CD8-positive, alpha-beta memory T cell (primary cell): ENCODE measurements at regions not wholly inside any gene's neighbourhood (a gene's known extent, or its start where the extent isn't known, plus 50 kb on each side); places are given as distances from the start of the nearest gene placed in this dataset.
A peak's percentile ranks its signal among the peaks of the same experiment; 100 is the strongest.
"Not testable (repeated sequence)": the region's sequence is repeated elsewhere in the genome, so short reads cannot be mapped to it uniquely, and the experiment has no call there.

ENCODE experiments used
- CTCF ChIA-PET: fragments of 350-600 bp; sonication (Branson Sonifier 250); formaldehyde crosslinking; loops from one replicate; lab custom pipeline; 2021; ENCODE audit warnings: antibody characterized with exemption; lab: Charles Lee
- POLR2A ChIA-PET: fragments of 350-600 bp; sonication (Branson Sonifier 250); formaldehyde crosslinking; loops from one replicate; lab custom pipeline; 2021; ENCODE audit warnings: antibody characterized with exemption; lab: Charles Lee
- DNase-seq, 5 donors: peaks; one replicate each; pipeline versions ENCODE4 v3.0.0 to v3.0.0-alpha.2; 2020 to 2022; ENCODE audit warnings: mixed read lengths in 1 of 5
- H3K27ac ChIP-seq: one replicate; pipeline ENCODE4 v1.7.0; 2013; ENCODE audit warnings: low read depth, mild to moderate bottlenecking, low read length, moderate library complexity
- H3K27me3 ChIP-seq: 2 replicates; pipeline ENCODE4 v1.7.0; 2013; ENCODE audit warnings: low read length, mild to moderate bottlenecking; ENCODE audit not compliant: insufficient read depth, poor library complexity, severe bottlenecking
- H3K36me3 ChIP-seq: 2 replicates; pipeline ENCODE4 v1.7.0; 2013; ENCODE audit warnings: mild to moderate bottlenecking, low read length, moderate library complexity; ENCODE audit not compliant: insufficient read depth
- H3K4me1 ChIP-seq: 2 replicates; pipeline ENCODE4 v1.7.0; 2013; ENCODE audit warnings: mild to moderate bottlenecking, low read length, moderate library complexity; ENCODE audit not compliant: insufficient read depth
- H3K4me3 ChIP-seq: 2 replicates; pipeline ENCODE4 v1.7.0; 2013; ENCODE audit warnings: mild to moderate bottlenecking, low read length
- H3K9me3 ChIP-seq: 2 replicates; pipeline ENCODE4 v1.7.0; 2013; ENCODE audit warnings: mild to moderate bottlenecking, low read length
- H3K27ac Mint-ChIP-seq, 8 donors: one replicate each; pipeline ENCODE4 v1.8.0; 2020 to 2021; ENCODE audit warnings: mixed read lengths in 8 of 8, mild to moderate bottlenecking in 6 of 8, inconsistent platforms in 3 of 8, moderate library complexity in 3 of 8
- H3K27me3 Mint-ChIP-seq, 2 donors: one replicate each; pipeline ENCODE4 v1.8.0; 2020 to 2021; ENCODE audit warnings: mixed read lengths in 2 of 2, mild to moderate bottlenecking in 1 of 2, moderate library complexity in 1 of 2
- H3K36me3 Mint-ChIP-seq, 3 donors: one replicate each; pipeline ENCODE4 v1.8.0; 2020 to 2021; ENCODE audit warnings: mixed read lengths in 3 of 3, inconsistent platforms in 1 of 3, mild to moderate bottlenecking in 1 of 3
- H3K4me1 Mint-ChIP-seq, 3 donors: one replicate each; pipeline ENCODE4 v1.8.0; 2020 to 2021; ENCODE audit warnings: mixed read lengths in 3 of 3, inconsistent platforms in 1 of 3, mild to moderate bottlenecking in 1 of 3
- H3K4me3 Mint-ChIP-seq, 7 donors: one replicate each; pipeline ENCODE4 v1.8.0; 2020 to 2021; ENCODE audit warnings: mixed read lengths in 7 of 7, mild to moderate bottlenecking in 6 of 7, moderate library complexity in 4 of 7, inconsistent platforms in 2 of 7
- H3K9me3 Mint-ChIP-seq, 5 donors: one replicate each; pipeline ENCODE4 v1.8.0; 2020 to 2022; ENCODE audit warnings: mixed read lengths in 5 of 5, mild to moderate bottlenecking in 3 of 5, moderate library complexity in 2 of 5, inconsistent platforms in 1 of 5

- CTCF ChIA-PET, H3K36me3 ChIP-seq, H3K27me3 ChIP-seq, H3K36me3 Mint-ChIP-seq, POLR2A ChIA-PET, H3K9me3 ChIP-seq, H3K27ac ChIP-seq, H3K9me3 Mint-ChIP-seq, H3K4me1 ChIP-seq, H3K27me3 Mint-ChIP-seq, H3K4me3 ChIP-seq: not testable (repeated sequence)
- peak in 2 of 5 donors; percentile 32 to 41 for DNase-seq
- peak overlapping the region in 5 of 8 donors; percentile 37 to 82 (median 55) for H3K27ac Mint-ChIP-seq
- H3K4me1 Mint-ChIP-seq = peaks cover 10 to 18% (median 18%) of the 10 kb centered on the region in 3 donors
- peak overlapping the region; percentile 10 to 78 (median 73) for H3K4me3 Mint-ChIP-seq
These were observed 378.2 kb upstream of the CCDC54 start for GRCh38 chr3:106998841-106999682.

GRCh38 chr3:107001635-107002034 is 375.6 kb upstream of the CCDC54 start:
- no peaks in the 10 kb centered on the region for H3K36me3 Mint-ChIP-seq
- peaks cover 0 to 3% of the 10 kb centered on the region in 2 donors for H3K27me3 Mint-ChIP-seq
- peak overlapping the region in 1 of 7 donors; percentile 2 for H3K4me3 Mint-ChIP-seq

GRCh38 chr3:107005352-107005751 is 371.9 kb upstream of the CCDC54 start:
- DNase-seq, H3K27me3 Mint-ChIP-seq, H3K4me1 Mint-ChIP-seq, H3K36me3 Mint-ChIP-seq, H3K4me3 Mint-ChIP-seq, H3K9me3 ChIP-seq, H3K4me3 ChIP-seq, H3K9me3 Mint-ChIP-seq, H3K27ac ChIP-seq, H3K36me3 ChIP-seq, H3K4me1 ChIP-seq, H3K27ac Mint-ChIP-seq, H3K27me3 ChIP-seq, POLR2A ChIA-PET, CTCF ChIA-PET: not testable (repeated sequence)

More at GRCh38 chr3:107001635-107002034, 375.6 kb upstream of the CCDC54 start:
- Histone ChIP-seq H3K27ac (no peak overlapping the region), H3K27me3 (no peaks in the 10 kb centered on the region), H3K4me3 (no peak overlapping the region), H3K36me3 (no peaks in the 10 kb centered on the region), H3K9me3 (no peaks in the 10 kb centered on the region), H3K4me1 (no peaks in the 10 kb centered on the region)
- H3K9me3 Mint-ChIP-seq = peaks cover 0 to 4% (median 0%) of the 10 kb centered on the region in 5 donors
- POLR2A ChIA-PET = no interaction called here
- H3K27ac Mint-ChIP-seq = no peak overlapping the region
- DNase-seq = no peak
- H3K4me1 Mint-ChIP-seq = peaks cover 10 to 18% (median 18%) of the 10 kb centered on the region in 3 donors
- CTCF ChIA-PET = no interaction called here

- DNase-seq = no peak
- Mint-ChIP-seq H3K27ac (no peak overlapping the region), H3K4me3 (no peak overlapping the region), H3K4me1 (no peaks in the 10 kb centered on the region), H3K27me3 (peaks cover 0 to 1% of the 10 kb centered on the region in 2 donors), H3K9me3 (no peaks in the 10 kb centered on the region), H3K36me3 (no peaks in the 10 kb centered on the region)
- Histone ChIP-seq H3K9me3 (no peaks in the 10 kb centered on the region), H3K4me1 (no peaks in the 10 kb centered on the region), H3K27me3 (no peaks in the 10 kb centered on the region), H3K36me3 (no peaks in the 10 kb centered on the region), H3K4me3 (no peak overlapping the region), H3K27ac (no peak overlapping the region)
- CTCF ChIA-PET = no interaction called here
- POLR2A ChIA-PET = no interaction called here
These were observed 369.0 kb upstream of the CCDC54 start for GRCh38 chr3:107008213-107008612.

GRCh38 chr3:107013641-107014040 is 363.6 kb upstream of the CCDC54 start:
- Histone ChIP-seq H3K4me3 (no peak overlapping the region), H3K4me1 (no peaks in the 10 kb centered on the region), H3K9me3 (no peaks in the 10 kb centered on the region), H3K36me3 (no peaks in the 10 kb centered on the region), H3K27me3 (no peaks in the 10 kb centered on the region), H3K27ac (no peak overlapping the region)
- H3K4me1 Mint-ChIP-seq = no peaks in the 10 kb centered on the region
- no peak overlapping the region for H3K27ac Mint-ChIP-seq
- no peak overlapping the region for H3K4me3 Mint-ChIP-seq
- H3K27me3 Mint-ChIP-seq = no peaks in the 10 kb centered on the region
- no peaks in the 10 kb centered on the region for H3K36me3 Mint-ChIP-seq
- CTCF ChIA-PET = no interaction called here
- DNase-seq = no peak
- peaks cover 0 to 8% (median 0%) of the 10 kb centered on the region in 5 donors for H3K9me3 Mint-ChIP-seq
- POLR2A ChIA-PET = no interaction called here

GRCh38 chr3:107024551-107025026 is 352.6 kb upstream of the CCDC54 start:
- Mint-ChIP-seq H3K36me3 (no peaks in the 10 kb centered on the region), H3K4me3 (no peak overlapping the region), H3K4me1 (no peaks in the 10 kb centered on the region), H3K27ac (no peak overlapping the region), H3K9me3 (no peaks in the 10 kb centered on the region), H3K27me3 (peaks cover 0 to 4% of the 10 kb centered on the region in 2 donors)
- no peaks in the 10 kb centered on the region for H3K36me3 ChIP-seq
- H3K27me3 ChIP-seq = no peaks in the 10 kb centered on the region
- H3K4me1 ChIP-seq = no peaks in the 10 kb centered on the region
- H3K9me3 ChIP-seq = no peaks in the 10 kb centered on the region
- POLR2A ChIA-PET = no interaction called here
- no peak overlapping the region for H3K27ac ChIP-seq
- CTCF ChIA-PET = no interaction called here
- no peak for DNase-seq
- H3K4me3 ChIP-seq = no peak overlapping the region

- no peaks in the 10 kb centered on the region for H3K36me3 ChIP-seq
- DNase-seq = no peak
- Mint-ChIP-seq H3K9me3 (peaks cover 0 to 3% (median 0%) of the 10 kb centered on the region in 5 donors), H3K4me3 (no peak overlapping the region), H3K27me3 (peaks cover 0 to 5% of the 10 kb centered on the region in 2 donors), H3K4me1 (no peaks in the 10 kb centered on the region), H3K36me3 (no peaks in the 10 kb centered on the region), H3K27ac (no peak overlapping the region)
- CTCF ChIA-PET = no interaction called here
- no peak overlapping the region for H3K4me3 ChIP-seq
- no peaks in the 10 kb centered on the region for H3K27me3 ChIP-seq
- H3K4me1 ChIP-seq = no peaks in the 10 kb centered on the region
- POLR2A ChIA-PET = no interaction called here
- no peaks in the 10 kb centered on the region for H3K9me3 ChIP-seq
- H3K27ac ChIP-seq = no peak overlapping the region
These were observed 351.3 kb upstream of the CCDC54 start for GRCh38 chr3:107025961-107026360.

GRCh38 chr3:107028086-107028485 is 349.2 kb upstream of the CCDC54 start:
- no peak for DNase-seq
- Mint-ChIP-seq H3K27me3 (peaks cover 0 to 2% of the 10 kb centered on the region in 2 donors), H3K27ac (no peak overlapping the region), H3K9me3 (peaks cover 0 to 3% (median 0%) of the 10 kb centered on the region in 5 donors), H3K36me3 (no peaks in the 10 kb centered on the region), H3K4me1 (no peaks in the 10 kb centered on the region), H3K4me3 (no peak overlapping the region)
- Histone ChIP-seq H3K27me3 (no peaks in the 10 kb centered on the region), H3K9me3 (no peaks in the 10 kb centered on the region), H3K27ac (no peak overlapping the region), H3K4me3 (no peak overlapping the region), H3K4me1 (no peaks in the 10 kb centered on the region), H3K36me3 (no peaks in the 10 kb centered on the region)
- CTCF ChIA-PET = no interaction called here
- POLR2A ChIA-PET = no interaction called here
